ENCODE measurements at regions not wholly inside any gene's neighbourhood (a gene's known extent, or its start where the extent isn't known, plus 50 kb on each side); places are given as distances from the start of the nearest gene placed in this dataset.

- FAIRE-seq: no peak
- no peak for DNase-seq (ENCODE audit: insufficient read length, low spot score)
These were observed 75.4 kb upstream of the PACRGL start for GRCh38 chr4:20624793-20625374.

GRCh38 chr4:20625426-20625825 lies 74.8 kb upstream of the PACRGL start:
- no peak for FAIRE-seq
- no peak for DNase-seq (ENCODE audit: insufficient read length, low spot score)

GRCh38 chr4:20626326-20627005 lies 73.8 kb upstream of the PACRGL start:
- DNase-seq (ENCODE audit: insufficient read length, low spot score): no peak
- no peak for FAIRE-seq

- DNase-seq (ENCODE audit: insufficient read length, low spot score): no peak
- no peak for FAIRE-seq
These were observed 72.4 kb upstream of the PACRGL start for GRCh38 chr4:20627866-20628265.

GRCh38 chr4:20629186-20630106 lies 70.8 kb upstream of the PACRGL start:
- FAIRE-seq (no peak), DNase-seq (ENCODE audit: insufficient read length, low spot score) (no peak)

GRCh38 chr4:20638825-20639224 lies 61.4 kb upstream of the PACRGL start:
- FAIRE-seq: no peak

GRCh38 chr4:20639346-20639745 lies 60.9 kb upstream of the PACRGL start:
- FAIRE-seq: no peak
- DNase-seq (ENCODE audit: insufficient read length, low spot score): no peak

More at GRCh38 chr4:20638825-20639224, 61.4 kb upstream of the PACRGL start:
- no peak for DNase-seq (ENCODE audit: insufficient read length, low spot score)

- FAIRE-seq (no peak), DNase-seq (ENCODE audit: insufficient read length, low spot score) (no peak)
These were observed 59.3 kb upstream of the PACRGL start for GRCh38 chr4:20640989-20641388.

- no peak for FAIRE-seq
- no peak for DNase-seq (ENCODE audit: insufficient read length, low spot score)
These were observed 58.3 kb upstream of the PACRGL start for GRCh38 chr4:20641976-20642375.

- FAIRE-seq (no peak), DNase-seq (ENCODE audit: insufficient read length, low spot score) (no peak)
These were observed 56.6 kb upstream of the PACRGL start for GRCh38 chr4:20643631-20644030.

- DNase-seq (ENCODE audit: insufficient read length, low spot score) (no peak), FAIRE-seq (no peak)
These were observed 55.0 kb upstream of the PACRGL start for GRCh38 chr4:20645236-20645635.

GRCh38 chr4:20646287-20646686 lies 54.0 kb upstream of the PACRGL start:
- DNase-seq (ENCODE audit: insufficient read length, low spot score) (no peak), FAIRE-seq (no peak)

Data from HTR-8/SVneo (cell line).